Trophoblast cell (in vitro differentiated cells and primary cell): ENCODE measurements at regions not wholly inside any gene's neighbourhood (a gene's known extent, or its start where the extent isn't known, plus 50 kb on each side); places are given as distances from the start of the nearest gene placed in this dataset.
"Not testable (repeated sequence)": the region's sequence is repeated elsewhere in the genome, so short reads cannot be mapped to it uniquely, and the experiment has no call there.

Source experiments
- DNase-seq, 2 donors: peaks; one replicate each; pipeline ENCODE4 v3.0.0-alpha.2; 2016
- H2AFZ ChIP-seq: 2 replicates; pipeline ENCODE4 v1.6.1; 2013; ENCODE audit warnings: low read length, moderate library complexity, mild to moderate bottlenecking; ENCODE audit not compliant: insufficient read depth, poor library complexity
- H2AK5ac ChIP-seq: 2 replicates; pipeline ENCODE4 v1.6.1; 2013; ENCODE audit warnings: mild to moderate bottlenecking, low read length
- H2BK120ac ChIP-seq: 2 replicates; pipeline ENCODE4 v1.6.1; 2013; ENCODE audit warnings: low read length, mild to moderate bottlenecking, moderate library complexity; ENCODE audit not compliant: insufficient read depth, poor library complexity
- H2BK12ac ChIP-seq: 2 replicates; pipeline ENCODE4 v1.6.1; 2013; ENCODE audit warnings: mild to moderate bottlenecking, low read length, moderate library complexity
- H2BK5ac ChIP-seq: 2 replicates; pipeline ENCODE4 v1.6.1; 2013; ENCODE audit warnings: low read length, low read depth, moderate library complexity, mild to moderate bottlenecking; ENCODE audit not compliant: poor library complexity
- H3K14ac ChIP-seq: 2 replicates; pipeline ENCODE4 v1.6.1; 2013; ENCODE audit warnings: mild to moderate bottlenecking, low read length
- H3K18ac ChIP-seq: 2 replicates; pipeline ENCODE4 v1.6.1; 2013; ENCODE audit warnings: mild to moderate bottlenecking, low read length
- H3K23ac ChIP-seq: 2 replicates; pipeline ENCODE4 v1.6.1; 2013; ENCODE audit warnings: low read length
- H3K27ac ChIP-seq: 2 replicates; pipeline ENCODE4 v1.5.1; 2013; ENCODE audit warnings: low read depth, mild to moderate bottlenecking, inconsistent platforms, low read length, moderate library complexity
- H3K27me3 ChIP-seq: 2 replicates; pipeline ENCODE4 v1.6.1; 2013; ENCODE audit warnings: inconsistent platforms, mild to moderate bottlenecking, low read length, moderate library complexity; ENCODE audit not compliant: insufficient read depth
- H3K36me3 ChIP-seq, 2 experiments: 1 replicate in 1 of 2; 2 replicates in 1 of 2; pipeline ENCODE4 v1.6.1; 2013; ENCODE audit warnings: low read length in 2 of 2, mild to moderate bottlenecking in 2 of 2, moderate library complexity in 1 of 2; ENCODE audit not compliant: insufficient read depth in 2 of 2, control insufficient read depth in 1 of 2
- H3K4ac ChIP-seq: 2 replicates; pipeline ENCODE4 v1.6.1; 2013; ENCODE audit warnings: low read depth, mild to moderate bottlenecking, low read length, moderate library complexity
- H3K4me1 ChIP-seq, 2 experiments: 1 replicate in 1 of 2; 2 replicates in 1 of 2; pipeline ENCODE4 v1.6.1; 2013; ENCODE audit warnings: low read length in 2 of 2, mild to moderate bottlenecking in 2 of 2, moderate library complexity in 1 of 2; ENCODE audit not compliant: insufficient read depth in 2 of 2, control insufficient read depth in 1 of 2
- H3K4me2 ChIP-seq: 2 replicates; pipeline ENCODE4 v1.6.1; 2013; ENCODE audit warnings: inconsistent platforms, mild to moderate bottlenecking, low read length, moderate library complexity
- H3K4me3 ChIP-seq: 2 replicates; pipeline ENCODE4 v1.5.1; 2013; ENCODE audit warnings: mild to moderate bottlenecking, low read depth, low read length, inconsistent platforms
- H3K79me1 ChIP-seq: one replicate; pipeline ENCODE4 v1.6.1; 2013; ENCODE audit warnings: low read length
- H3K79me2 ChIP-seq: 2 replicates; pipeline ENCODE4 v1.6.1; 2013; ENCODE audit warnings: low read length, mild to moderate bottlenecking; ENCODE audit not compliant: control insufficient read depth, insufficient read depth, poor library complexity
- H3K9ac ChIP-seq: 2 replicates; pipeline ENCODE4 v1.6.1; 2013; ENCODE audit warnings: mild to moderate bottlenecking, low read length
- H3K9me3 ChIP-seq: 2 replicates; pipeline ENCODE4 v1.6.1; 2013; ENCODE audit warnings: low read depth, mild to moderate bottlenecking, control low read depth, inconsistent platforms, low read length; ENCODE audit not compliant: insufficient read depth
- H4K12ac ChIP-seq: 2 replicates; pipeline ENCODE4 v1.6.1; 2013; ENCODE audit warnings: low read depth, mild to moderate bottlenecking, low read length, moderate library complexity
- H4K8ac ChIP-seq: 2 replicates; pipeline ENCODE4 v1.6.1; 2013; ENCODE audit warnings: low read depth, mild to moderate bottlenecking, low read length, moderate library complexity
- H4K91ac ChIP-seq: one replicate; pipeline ENCODE4 v1.6.1; 2013; ENCODE audit warnings: low read depth, mild to moderate bottlenecking, low read length, moderate library complexity
- WGBS: extraction: QIAGEN DNeasy Blood & Tissue Kit; methylation state at CpG from one replicate; pipeline ENCODE4 v1.1.7; 2013; ENCODE audit warnings: missing lambda C conversion rate; ENCODE audit not compliant: insufficient read length, insufficient coverage; ENCODE audit errors: extremely low coverage; 5-methylcytosine and 5-hydroxymethylcytosine counted together

- Histone ChIP-seq H3K4ac (no peak overlapping the region), H2AFZ (no peak overlapping the region), H4K91ac (no peak overlapping the region), H3K4me2 (no peak overlapping the region), H3K9me3 (no peaks in the 10 kb centered on the region), H4K12ac (no peak overlapping the region), H3K36me3 (no peaks in the 10 kb centered on the region), H3K27ac (no peak overlapping the region), H3K9ac (no peak overlapping the region), H2BK120ac (no peak overlapping the region), H3K4me3 (no peak overlapping the region), H2AK5ac (no peak overlapping the region), H2BK12ac (no peak overlapping the region), H3K79me2 (no peaks in the 10 kb centered on the region), H3K4me1 (no peaks in the 10 kb centered on the region), H4K8ac (no peak overlapping the region), H2BK5ac (no peak overlapping the region), H3K18ac (no peak overlapping the region), H3K14ac (no peak overlapping the region), H3K79me1 (no peaks in the 10 kb centered on the region), H3K23ac (no peak overlapping the region), H3K27me3 (no peaks in the 10 kb centered on the region)
- no CpG with 5 or more reads among the region's 10 CpGs for WGBS
- no peak for DNase-seq
Measured at GRCh38 chr4:187744911-187745310, 250.7 kb upstream of the ZFP42 start.

DNA sequence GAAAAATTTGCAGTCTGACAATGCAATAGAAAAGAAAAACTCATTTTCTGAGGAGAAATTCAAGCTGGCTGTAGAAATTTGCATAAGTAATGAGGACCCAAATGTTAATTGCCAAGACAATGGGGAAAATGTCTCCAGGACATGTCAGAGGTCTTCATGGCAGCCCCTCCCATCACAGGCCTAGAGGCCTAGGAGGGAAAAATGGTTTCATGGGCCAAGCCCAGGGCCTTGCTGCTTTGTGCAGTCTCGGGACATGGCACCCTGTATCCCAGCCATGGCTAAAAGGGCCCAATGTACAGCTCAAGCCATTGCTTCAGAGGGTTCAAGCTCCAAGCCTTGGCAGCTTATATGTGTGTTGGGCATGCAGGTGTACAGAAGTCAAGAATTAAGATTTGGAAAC lies 244.9 kb upstream of the ZFP42 start:
- H3K9me3 ChIP-seq, H3K4me1 ChIP-seq, H2BK5ac ChIP-seq, H3K4me2 ChIP-seq, H4K91ac ChIP-seq, H3K4ac ChIP-seq, H3K79me1 ChIP-seq, H2AK5ac ChIP-seq, H3K4me3 ChIP-seq, H3K27me3 ChIP-seq, H3K23ac ChIP-seq, H2BK12ac ChIP-seq, H3K18ac ChIP-seq, H4K8ac ChIP-seq, H3K9ac ChIP-seq, DNase-seq, H4K12ac ChIP-seq, H2BK120ac ChIP-seq, H3K27ac ChIP-seq, H3K79me2 ChIP-seq, H3K14ac ChIP-seq, H2AFZ ChIP-seq, H3K36me3 ChIP-seq: not testable (repeated sequence)
- WGBS = no CpG with 5 or more reads among the region's 1 CpG

DNA sequence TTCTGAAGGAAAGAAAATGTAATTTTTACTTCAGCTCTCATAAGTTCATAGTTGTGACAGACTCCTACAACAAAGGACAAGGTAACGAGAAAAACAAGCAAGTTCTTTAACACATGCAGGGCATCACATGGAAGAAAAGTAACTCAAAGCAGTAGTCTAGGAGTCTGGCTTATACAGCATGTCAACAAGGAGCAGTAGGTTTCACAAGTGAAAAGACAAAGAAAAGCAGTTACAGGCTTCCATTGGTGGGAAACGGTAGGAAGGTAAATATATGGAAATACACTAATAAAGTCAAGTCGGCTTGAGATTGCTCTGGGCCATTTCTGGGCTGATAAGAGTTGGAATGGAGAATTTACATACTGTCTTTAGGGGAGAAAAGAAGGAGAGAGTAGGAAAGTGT lies 228.4 kb upstream of the ZFP42 start:
- H3K4me2 ChIP-seq = no peak overlapping the region
- no peak overlapping the region for H3K14ac ChIP-seq
- H3K9ac ChIP-seq = no peak overlapping the region
- no peak overlapping the region for H2BK120ac ChIP-seq
- no peaks in the 10 kb centered on the region for H3K4me1 ChIP-seq
- H3K9me3 ChIP-seq = no peaks in the 10 kb centered on the region
- no peaks in the 10 kb centered on the region for H3K79me1 ChIP-seq
- no peaks in the 10 kb centered on the region for H3K27me3 ChIP-seq
- no peak overlapping the region for H4K12ac ChIP-seq
- H2BK12ac ChIP-seq = no peak overlapping the region
- H2AFZ ChIP-seq = no peak overlapping the region
- H2AK5ac ChIP-seq = no peak overlapping the region
- H3K36me3 ChIP-seq = no peaks in the 10 kb centered on the region
- H3K18ac ChIP-seq = no peak overlapping the region
- no peak overlapping the region for H3K4me3 ChIP-seq
- no CpG with 5 or more reads among the region's 3 CpGs for WGBS
- H2BK5ac ChIP-seq = no peak overlapping the region
- H3K23ac ChIP-seq = no peak overlapping the region
- H4K91ac ChIP-seq = no peak overlapping the region
- H3K27ac ChIP-seq = no peak overlapping the region
- no peak overlapping the region for H3K4ac ChIP-seq
- no peaks in the 10 kb centered on the region for H3K79me2 ChIP-seq
- no peak overlapping the region for H4K8ac ChIP-seq
- no peak for DNase-seq

DNA sequence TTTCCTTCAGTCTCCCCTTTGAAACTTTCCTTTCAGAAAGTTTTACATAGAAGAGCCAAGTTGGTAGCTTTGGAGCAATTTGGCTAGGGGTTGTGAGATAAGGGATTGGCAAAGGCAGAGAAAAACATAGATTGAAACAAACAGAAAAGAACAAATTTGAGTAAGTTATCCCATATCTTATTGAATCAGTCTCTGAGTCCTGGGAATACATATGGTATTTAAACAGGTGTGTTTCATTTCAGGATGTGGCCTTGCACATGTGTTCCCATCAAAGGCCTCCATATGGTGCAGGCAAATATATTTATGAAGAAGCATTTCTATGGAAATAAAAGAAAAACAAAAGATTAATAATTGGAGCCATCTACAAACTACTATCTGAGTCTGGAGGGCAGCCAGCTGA lies 227.9 kb upstream of the ZFP42 start:
- Histone ChIP-seq H3K79me2 (no peaks in the 10 kb centered on the region), H2AFZ (no peak overlapping the region), H2BK5ac (no peak overlapping the region), H3K4me2 (no peak overlapping the region), H3K27me3 (no peaks in the 10 kb centered on the region), H3K79me1 (no peaks in the 10 kb centered on the region), H3K4me3 (no peak overlapping the region), H2BK12ac (no peak overlapping the region), H3K36me3 (no peaks in the 10 kb centered on the region), H3K14ac (no peak overlapping the region), H2AK5ac (no peak overlapping the region), H3K9me3 (no peaks in the 10 kb centered on the region), H3K4me1 (no peaks in the 10 kb centered on the region), H3K23ac (no peak overlapping the region), H3K27ac (no peak overlapping the region), H3K18ac (no peak overlapping the region), H3K9ac (no peak overlapping the region), H3K4ac (no peak overlapping the region), H4K12ac (no peak overlapping the region), H2BK120ac (no peak overlapping the region), H4K91ac (no peak overlapping the region), H4K8ac (no peak overlapping the region)
- no peak for DNase-seq

GRCh38 chr4:187770345-187770744 lies 225.2 kb upstream of the ZFP42 start:
- Histone ChIP-seq H3K9me3 (no peaks in the 10 kb centered on the region), H3K79me1 (no peaks in the 10 kb centered on the region), H3K4me3 (no peak overlapping the region), H3K36me3 (no peaks in the 10 kb centered on the region), H3K4me2 (no peak overlapping the region), H3K4me1 (no peaks in the 10 kb centered on the region), H3K79me2 (no peaks in the 10 kb centered on the region), H2BK12ac (no peak overlapping the region), H3K23ac (no peak overlapping the region), H3K27me3 (no peaks in the 10 kb centered on the region), H2BK5ac (no peak overlapping the region), H4K91ac (no peak overlapping the region), H2BK120ac (no peak overlapping the region), H3K9ac (no peak overlapping the region), H3K4ac (no peak overlapping the region), H4K12ac (no peak overlapping the region), H2AK5ac (no peak overlapping the region), H4K8ac (no peak overlapping the region), H2AFZ (no peak overlapping the region), H3K18ac (no peak overlapping the region), H3K14ac (no peak overlapping the region), H3K27ac (no peak overlapping the region)
- WGBS = no CpG with 5 or more reads among the region's 8 CpGs
- DNase-seq = no peak
